SK-N-MC (cell line): ENCODE measurements at regions not wholly inside any gene's neighbourhood (a gene's known extent, or its start where the extent isn't known, plus 50 kb on each side); places are given as distances from the start of the nearest gene placed in this dataset.

Source experiments
- EZH2 ChIP-seq: fragments of 200-600 bp; sonication (generic); IDR thresholded peaks from one replicate; pipeline ENCODE4 v1.6.1; 2017; ENCODE audit warnings: antibody characterized with exemption
- FOXP2 ChIP-seq: optimal IDR thresholded peaks from 2 replicates; pipeline ENCODE3; 2011; ENCODE audit warnings: mild to moderate bottlenecking, moderate library complexity; ENCODE audit not compliant: insufficient read depth; ENCODE audit errors: extremely low read length, control extremely low read depth
- POLR2AphosphoS5 ChIP-seq: IDR thresholded peaks from 2 replicates; pipeline ENCODE4 v1.6.1; 2012; ENCODE audit warnings: mild to moderate bottlenecking, low read depth, low read length, borderline replicate concordance

- no peak for TF ChIP-seq EZH2
- no peak for TF ChIP-seq POLR2AphosphoS5
- no peak for TF ChIP-seq FOXP2
Measured at GRCh38 chr10:4294996-4295792, 510.2 kb upstream of the KLF6 start.
